ENCODE measurements at regions not wholly inside any gene's neighbourhood (a gene's known extent, or its start where the extent isn't known, plus 50 kb on each side); places are given as distances from the start of the nearest gene placed in this dataset.

DNA sequence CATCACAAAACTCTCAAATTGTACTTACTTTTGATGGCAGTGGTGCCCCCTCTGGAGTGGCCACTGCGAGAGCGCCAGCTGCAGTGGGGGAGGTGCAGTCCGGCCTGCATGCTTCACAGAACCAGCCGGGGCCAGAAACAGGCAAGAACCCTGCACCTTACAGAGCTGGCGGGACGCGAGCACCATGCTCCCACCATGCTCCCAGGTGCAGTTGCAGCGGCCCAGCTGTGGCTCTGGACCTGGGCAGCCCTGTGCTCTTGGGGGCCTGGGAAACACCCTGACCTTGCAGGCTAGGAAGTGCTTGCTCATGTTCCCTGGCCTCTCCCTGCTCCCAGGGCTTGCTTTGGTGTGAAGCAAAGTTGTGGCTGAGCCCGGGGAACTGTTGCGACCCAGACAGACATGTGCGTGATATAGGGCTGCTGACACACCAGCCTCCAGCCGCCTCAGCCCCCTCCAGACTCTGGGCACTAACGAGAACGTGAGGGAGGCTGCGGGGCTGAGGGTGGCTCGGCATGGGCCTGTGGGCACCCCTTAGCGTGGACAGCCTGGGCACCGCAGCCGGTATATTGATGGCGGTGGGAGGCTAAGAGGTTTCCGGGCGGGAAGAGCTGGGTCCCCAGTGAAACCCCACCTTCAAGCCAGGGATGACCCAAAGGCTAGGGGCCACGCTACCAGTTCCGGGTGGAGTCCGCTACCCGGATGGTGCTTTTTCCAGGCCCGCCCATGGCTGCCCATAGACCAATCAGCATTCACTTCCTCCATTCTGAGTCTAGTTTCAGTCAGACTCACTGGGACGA, 1809.9 kb upstream of the ACO1 start:
- Histone ChIP-seq H3K27me3 (ENCODE audit: control insufficient read depth in 3 of 3, insufficient read depth in 3 of 3, low read length in 3 of 3) (no peaks in the 10 kb centered on the region), H3K36me3 (ENCODE audit: control insufficient read depth in 3 of 3, insufficient read depth in 3 of 3, low read length in 3 of 3) (no peaks in the 10 kb centered on the region), H3K9ac (ENCODE audit: low read depth in 1 of 3, low read length in 3 of 3) (no peak overlapping the region), H3K9me3 (ENCODE audit: control insufficient read depth in 3 of 3, low read length in 3 of 3) (peaks cover 0 to 6% (median 0%) of the 10 kb centered on the region in 3 donors), H3K27ac (ENCODE audit: low read depth, low read length) (no peak overlapping the region), H3K4me1 (ENCODE audit: control insufficient read depth in 3 of 3, insufficient read depth in 3 of 3, low read length in 3 of 3) (no peaks in the 10 kb centered on the region), H3K4me3 (ENCODE audit: low read length in 3 of 3) (no peak overlapping the region)

GRCh38 chr9:30575218-30575617, 1809.2 kb upstream of the ACO1 start:
- no peak overlapping the region for H3K4me3 ChIP-seq (ENCODE audit: low read length in 3 of 3)

GRCh38 chr9:30575691-30576090, 1808.8 kb upstream of the ACO1 start:
- no peak overlapping the region for H3K9ac ChIP-seq (ENCODE audit: low read depth in 1 of 3, low read length in 3 of 3)
- peaks cover 0 to 6% (median 0%) of the 10 kb centered on the region in 3 donors for H3K9me3 ChIP-seq (ENCODE audit: control insufficient read depth in 3 of 3, low read length in 3 of 3)
- no peaks in the 10 kb centered on the region for H3K27me3 ChIP-seq (ENCODE audit: control insufficient read depth in 3 of 3, insufficient read depth in 3 of 3, low read length in 3 of 3)
- no peak overlapping the region for H3K4me3 ChIP-seq (ENCODE audit: low read length in 3 of 3)
- H3K4me1 ChIP-seq (ENCODE audit: control insufficient read depth in 3 of 3, insufficient read depth in 3 of 3, low read length in 3 of 3) = no peaks in the 10 kb centered on the region
- H3K27ac ChIP-seq (ENCODE audit: low read depth, low read length) = no peak overlapping the region
- H3K36me3 ChIP-seq (ENCODE audit: control insufficient read depth in 3 of 3, insufficient read depth in 3 of 3, low read length in 3 of 3) = no peaks in the 10 kb centered on the region

More at GRCh38 chr9:30575218-30575617, 1809.2 kb upstream of the ACO1 start:
- Histone ChIP-seq H3K27me3 (ENCODE audit: control insufficient read depth in 3 of 3, insufficient read depth in 3 of 3, low read length in 3 of 3) (no peaks in the 10 kb centered on the region), H3K4me1 (ENCODE audit: control insufficient read depth in 3 of 3, insufficient read depth in 3 of 3, low read length in 3 of 3) (no peaks in the 10 kb centered on the region), H3K36me3 (ENCODE audit: control insufficient read depth in 3 of 3, insufficient read depth in 3 of 3, low read length in 3 of 3) (no peaks in the 10 kb centered on the region), H3K27ac (ENCODE audit: low read depth, low read length) (no peak overlapping the region), H3K9me3 (ENCODE audit: control insufficient read depth in 3 of 3, low read length in 3 of 3) (peaks cover 0 to 6% (median 0%) of the 10 kb centered on the region in 3 donors), H3K9ac (ENCODE audit: low read depth in 1 of 3, low read length in 3 of 3) (no peak overlapping the region)

DNA sequence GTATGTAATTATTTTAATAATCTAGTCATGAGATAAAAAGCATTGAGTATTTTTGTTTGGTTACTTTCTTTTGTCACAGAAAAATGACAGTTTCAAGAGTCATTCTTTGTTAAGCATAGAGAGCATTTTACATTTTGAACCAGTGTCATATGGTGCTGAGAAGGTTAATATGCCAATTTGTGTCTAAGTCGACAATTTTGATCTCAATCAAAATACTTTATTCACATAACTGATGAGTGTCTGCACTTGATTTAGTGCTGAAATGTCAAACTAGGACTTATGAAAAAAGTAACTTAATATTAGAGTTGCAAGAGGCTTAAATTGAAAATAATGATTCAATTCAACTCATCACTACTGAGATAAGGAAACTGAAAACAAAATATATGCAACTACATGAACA, 1804.6 kb upstream of the ACO1 start:
- H3K9ac ChIP-seq (ENCODE audit: low read depth in 1 of 3, low read length in 3 of 3) = no peak overlapping the region
- H3K4me3 ChIP-seq (ENCODE audit: low read length in 3 of 3) = no peak overlapping the region

GRCh38 chr9:30582240-30582639, 1802.2 kb upstream of the ACO1 start:
- Histone ChIP-seq H3K36me3 (ENCODE audit: control insufficient read depth in 3 of 3, insufficient read depth in 3 of 3, low read length in 3 of 3) (no peaks in the 10 kb centered on the region), H3K27me3 (ENCODE audit: control insufficient read depth in 3 of 3, insufficient read depth in 3 of 3, low read length in 3 of 3) (no peaks in the 10 kb centered on the region), H3K9me3 (ENCODE audit: control insufficient read depth in 3 of 3, low read length in 3 of 3) (no peaks in the 10 kb centered on the region), H3K4me3 (ENCODE audit: low read length in 3 of 3) (no peak overlapping the region), H3K9ac (ENCODE audit: low read depth in 1 of 3, low read length in 3 of 3) (no peak overlapping the region), H3K4me1 (ENCODE audit: control insufficient read depth in 3 of 3, insufficient read depth in 3 of 3, low read length in 3 of 3) (no peaks in the 10 kb centered on the region), H3K27ac (ENCODE audit: low read depth, low read length) (no peak overlapping the region)

More for the DNA sequence above, 1804.6 kb upstream of the ACO1 start:
- H3K27me3 ChIP-seq (ENCODE audit: control insufficient read depth in 3 of 3, insufficient read depth in 3 of 3, low read length in 3 of 3) = no peaks in the 10 kb centered on the region
- H3K9me3 ChIP-seq (ENCODE audit: control insufficient read depth in 3 of 3, low read length in 3 of 3) = no peaks in the 10 kb centered on the region
- H3K36me3 ChIP-seq (ENCODE audit: control insufficient read depth in 3 of 3, insufficient read depth in 3 of 3, low read length in 3 of 3) = no peaks in the 10 kb centered on the region
- H3K27ac ChIP-seq (ENCODE audit: low read depth, low read length) = no peak overlapping the region
- no peaks in the 10 kb centered on the region for H3K4me1 ChIP-seq (ENCODE audit: control insufficient read depth in 3 of 3, insufficient read depth in 3 of 3, low read length in 3 of 3)

- no peak overlapping the region for H3K9ac ChIP-seq (ENCODE audit: low read depth in 1 of 3, low read length in 3 of 3)
- no peaks in the 10 kb centered on the region for H3K9me3 ChIP-seq (ENCODE audit: control insufficient read depth in 3 of 3, low read length in 3 of 3)
- H3K4me3 ChIP-seq (ENCODE audit: low read length in 3 of 3) = no peak overlapping the region
- no peaks in the 10 kb centered on the region for H3K27me3 ChIP-seq (ENCODE audit: control insufficient read depth in 3 of 3, insufficient read depth in 3 of 3, low read length in 3 of 3)
- H3K4me1 ChIP-seq (ENCODE audit: control insufficient read depth in 3 of 3, insufficient read depth in 3 of 3, low read length in 3 of 3) = no peaks in the 10 kb centered on the region
- no peaks in the 10 kb centered on the region for H3K36me3 ChIP-seq (ENCODE audit: control insufficient read depth in 3 of 3, insufficient read depth in 3 of 3, low read length in 3 of 3)
- no peak overlapping the region for H3K27ac ChIP-seq (ENCODE audit: low read depth, low read length)
Observed at GRCh38 chr9:30584559-30584958, 1799.9 kb upstream of the ACO1 start.

- H3K27ac ChIP-seq (ENCODE audit: low read depth, low read length) = no peak overlapping the region
- no peaks in the 10 kb centered on the region for H3K27me3 ChIP-seq (ENCODE audit: control insufficient read depth in 3 of 3, insufficient read depth in 3 of 3, low read length in 3 of 3)
- H3K9ac ChIP-seq (ENCODE audit: low read depth in 1 of 3, low read length in 3 of 3) = no peak overlapping the region
- no peaks in the 10 kb centered on the region for H3K9me3 ChIP-seq (ENCODE audit: control insufficient read depth in 3 of 3, low read length in 3 of 3)
- H3K4me1 ChIP-seq (ENCODE audit: control insufficient read depth in 3 of 3, insufficient read depth in 3 of 3, low read length in 3 of 3) = no peaks in the 10 kb centered on the region
- H3K36me3 ChIP-seq (ENCODE audit: control insufficient read depth in 3 of 3, insufficient read depth in 3 of 3, low read length in 3 of 3) = no peaks in the 10 kb centered on the region
- H3K4me3 ChIP-seq (ENCODE audit: low read length in 3 of 3) = no peak overlapping the region
Observed at GRCh38 chr9:30591461-30591860, 1793.0 kb upstream of the ACO1 start.

GRCh38 chr9:30597608-30598007, 1786.8 kb upstream of the ACO1 start:
- Histone ChIP-seq H3K27me3 (ENCODE audit: control insufficient read depth in 3 of 3, insufficient read depth in 3 of 3, low read length in 3 of 3) (no peaks in the 10 kb centered on the region), H3K36me3 (ENCODE audit: control insufficient read depth in 3 of 3, insufficient read depth in 3 of 3, low read length in 3 of 3) (no peaks in the 10 kb centered on the region), H3K9ac (ENCODE audit: low read depth in 1 of 3, low read length in 3 of 3) (no peak overlapping the region), H3K9me3 (ENCODE audit: control insufficient read depth in 3 of 3, low read length in 3 of 3) (no peaks in the 10 kb centered on the region), H3K4me3 (ENCODE audit: low read length in 3 of 3) (no peak overlapping the region), H3K27ac (ENCODE audit: low read depth, low read length) (no peak overlapping the region), H3K4me1 (ENCODE audit: control insufficient read depth in 3 of 3, insufficient read depth in 3 of 3, low read length in 3 of 3) (no peaks in the 10 kb centered on the region)

- no peaks in the 10 kb centered on the region for H3K27me3 ChIP-seq (ENCODE audit: control insufficient read depth in 3 of 3, insufficient read depth in 3 of 3, low read length in 3 of 3)
- no peak overlapping the region for H3K9ac ChIP-seq (ENCODE audit: low read depth in 1 of 3, low read length in 3 of 3)
- no peak overlapping the region for H3K27ac ChIP-seq (ENCODE audit: low read depth, low read length)
- no peaks in the 10 kb centered on the region for H3K4me1 ChIP-seq (ENCODE audit: control insufficient read depth in 3 of 3, insufficient read depth in 3 of 3, low read length in 3 of 3)
- no peak overlapping the region for H3K4me3 ChIP-seq (ENCODE audit: low read length in 3 of 3)
- no peaks in the 10 kb centered on the region for H3K36me3 ChIP-seq (ENCODE audit: control insufficient read depth in 3 of 3, insufficient read depth in 3 of 3, low read length in 3 of 3)
- no peaks in the 10 kb centered on the region for H3K9me3 ChIP-seq (ENCODE audit: control insufficient read depth in 3 of 3, low read length in 3 of 3)
Observed at GRCh38 chr9:30605936-30606335, 1778.5 kb upstream of the ACO1 start.

- Histone ChIP-seq H3K9me3 (ENCODE audit: control insufficient read depth in 3 of 3, low read length in 3 of 3) (no peaks in the 10 kb centered on the region), H3K4me1 (ENCODE audit: control insufficient read depth in 3 of 3, insufficient read depth in 3 of 3, low read length in 3 of 3) (no peaks in the 10 kb centered on the region), H3K27me3 (ENCODE audit: control insufficient read depth in 3 of 3, insufficient read depth in 3 of 3, low read length in 3 of 3) (no peaks in the 10 kb centered on the region), H3K27ac (ENCODE audit: low read depth, low read length) (no peak overlapping the region), H3K36me3 (ENCODE audit: control insufficient read depth in 3 of 3, insufficient read depth in 3 of 3, low read length in 3 of 3) (no peaks in the 10 kb centered on the region), H3K4me3 (ENCODE audit: low read length in 3 of 3) (no peak overlapping the region), H3K9ac (ENCODE audit: low read depth in 1 of 3, low read length in 3 of 3) (no peak overlapping the region)
Observed at GRCh38 chr9:30609713-30610112, 1774.7 kb upstream of the ACO1 start.

Data from skeletal muscle tissue (tissue), 3 donors.